ENCODE measurements at regions not wholly inside any gene's neighbourhood (a gene's known extent, or its start where the extent isn't known, plus 50 kb on each side); places are given as distances from the start of the nearest gene placed in this dataset.

GRCh38 chrX:39903343-39903742, 194.4 kb downstream of the BCOR start:
- TF ChIP-seq EP300 (IDR thresholded peaks at IDR 0.05; ENCODE audit: borderline replicate concordance) (no peak), TCF12 (IDR thresholded peaks at IDR 0.05; ENCODE audit: low read depth) (no peak), ZBTB7A (IDR thresholded peaks at IDR 0.05; ENCODE audit: low read depth) (no peak), TAF1 (IDR thresholded peaks at IDR 0.05; ENCODE audit: low read depth) (no peak)

Data from Ishikawa (cell line).